Brain pericyte (primary cell): ENCODE measurements at regions not wholly inside any gene's neighbourhood (a gene's known extent, or its start where the extent isn't known, plus 50 kb on each side); places are given as distances from the start of the nearest gene placed in this dataset.

ENCODE experiments used
- DNase-seq: peaks from one replicate; pipeline ENCODE4 v3.0.0-alpha.2; 2012; ENCODE audit warnings: low read depth, low spot score

DNA sequence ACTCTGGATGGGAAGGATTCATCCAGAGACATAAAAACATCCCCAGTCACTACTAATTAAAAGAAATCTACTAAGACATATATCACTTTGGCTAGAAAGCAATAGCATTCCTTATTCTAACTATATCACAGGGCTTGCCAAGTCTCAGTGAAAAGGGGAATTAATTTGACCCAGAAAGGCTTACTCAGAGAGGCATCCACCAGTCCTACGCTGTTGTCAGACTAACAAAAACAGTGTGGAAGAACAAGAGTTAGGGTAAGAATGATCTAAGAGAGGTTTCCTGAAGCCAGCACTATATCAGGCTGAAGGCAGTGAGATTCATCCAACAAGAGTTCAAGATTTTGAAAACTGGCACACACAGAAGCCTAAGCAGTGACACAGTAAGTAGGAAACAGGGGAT, 126.1 kb downstream of the GDAP2 start:
- no peak for DNase-seq

DNA sequence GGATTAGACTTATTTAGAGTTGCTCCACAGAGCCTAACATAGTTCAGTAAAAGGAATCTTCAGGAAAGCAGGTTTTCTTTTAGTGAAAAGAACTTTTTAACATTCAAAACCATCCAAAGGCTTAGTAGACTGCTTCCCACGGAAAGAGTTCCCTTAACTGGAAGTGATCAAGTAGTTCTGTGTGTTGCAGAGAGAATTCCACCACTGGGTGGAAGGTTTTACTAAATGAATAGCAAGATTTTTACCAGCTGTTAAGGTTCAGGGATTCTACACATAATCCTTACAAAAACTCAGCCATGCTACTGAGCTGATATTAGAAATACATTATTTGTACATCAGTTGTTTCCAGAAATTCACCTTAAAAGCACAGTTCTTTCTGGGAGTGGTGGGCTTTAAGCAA, 119.7 kb downstream of the GDAP2 start:
- DNase-seq, result no peak

GRCh38 chr1:117810553-117810952, 118.9 kb downstream of the GDAP2 start:
- no peak for DNase-seq

DNA sequence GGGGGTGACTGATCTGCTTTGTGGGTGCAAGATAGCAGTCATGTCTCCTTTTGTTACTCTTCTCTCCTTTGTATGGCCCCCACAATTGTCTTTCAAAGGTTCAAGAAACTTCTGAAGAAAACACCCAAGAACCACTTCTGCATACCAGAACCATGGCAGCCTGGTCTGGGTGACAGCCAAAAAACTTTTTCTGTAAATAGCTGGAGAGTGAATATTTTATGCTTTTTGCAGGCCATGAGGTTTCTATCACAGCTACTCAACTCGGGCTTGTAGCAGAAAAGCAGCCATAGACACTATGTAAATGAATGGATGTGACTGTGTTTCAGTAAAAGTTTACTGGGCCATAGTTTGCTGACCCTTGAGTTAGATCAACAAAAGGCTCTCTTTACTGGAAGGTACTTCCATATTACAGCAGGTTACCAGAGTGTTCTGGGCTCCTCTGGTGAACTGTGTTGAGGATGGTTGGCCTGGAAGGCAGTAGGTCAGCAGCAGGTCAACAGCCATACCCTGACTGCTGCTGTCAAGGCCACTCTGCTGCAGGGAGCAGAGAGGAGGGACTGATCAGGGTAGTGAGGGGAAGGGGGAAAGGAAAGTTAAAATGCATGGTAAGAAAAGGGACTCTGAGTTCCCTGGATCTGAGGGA, 116.4 kb downstream of the GDAP2 start:
- DNase-seq, result no peak
